Body of pancreas (tissue), 4 donors: ENCODE measurements at regions not wholly inside any gene's neighbourhood (a gene's known extent, or its start where the extent isn't known, plus 50 kb on each side); places are given as distances from the start of the nearest gene placed in this dataset.

ENCODE experiments used
- ATAC-seq: fragments of 150-250 bp; one replicate; pipeline ENCODE4 v1.9.1; 2016
- DNase-seq, 4 donors: peaks; one replicate each; pipeline ENCODE4 v3.0.0-alpha.2; 2019
- H3K27ac ChIP-seq, 4 donors: fragments of 200-600 bp; sonication (generic); 1 replicate in 3 of 4; 2 replicates in 1 of 4; pipeline versions ENCODE4 v1.5.1 to v1.6.1; 2016 to 2019; ENCODE audit warnings: mild to moderate bottlenecking in 1 of 4, mixed read lengths in 1 of 4, moderate library complexity in 1 of 4
- H3K27me3 ChIP-seq, 2 donors: fragments of 200-600 bp; sonication (generic); one replicate each; pipeline ENCODE4 v1.6.0; 2016; ENCODE audit warnings: mild to moderate bottlenecking in 1 of 2
- H3K36me3 ChIP-seq, 2 donors: fragments of 200-600 bp; sonication (generic); replicated peaks in 1 of 2; 2 replicates each; pipeline ENCODE4 v1.5.1; 2016; ENCODE audit warnings: low read depth in 2 of 2; ENCODE audit not compliant: insufficient read depth in 1 of 2
- H3K4me1 ChIP-seq: fragments of 200-600 bp; sonication (generic); one replicate; pipeline ENCODE4 v1.6.0; 2016
- H3K4me3 ChIP-seq, 2 donors: fragments of 200-600 bp; sonication (generic); 1 replicate in 1 of 2; 2 replicates in 1 of 2; pipeline ENCODE4 v1.5.1; 2016 to 2019
- H3K9me3 ChIP-seq, 3 donors: fragments of 200-600 bp; sonication (generic); 1 replicate in 2 of 3; 2 replicates in 1 of 3; pipeline ENCODE4 v1.5.1; 2016
- CTCF ChIP-seq, 7 experiments: fragments of 450-650 bp in 4 of 7; fragments of 200-600 bp in 3 of 7; sonication (generic) in 3 of 7; IDR thresholded peaks; one replicate each; pipeline ENCODE4 v1.5.1; 2016 to 2019; ENCODE audit warnings: antibody characterized with exemption in 7 of 7
- POLR2A ChIP-seq, 3 donors: fragments of 450-650 bp; IDR thresholded peaks; one replicate each; pipeline ENCODE4 v1.6.1; 2016; ENCODE audit warnings: antibody characterized with exemption in 3 of 3, mild to moderate bottlenecking in 2 of 3
- WGBS, 2 donors: methylation state at CpG; one replicate each; pipeline ENCODE4 v1.1.5; 2017; 5-methylcytosine and 5-hydroxymethylcytosine counted together
- intact Hi-C: fragments of 100-400 bp; cut with DNase I; formaldehyde crosslinking; loops from one replicate; pipeline ENCODE4 v1.15.1; 2023

DNA sequence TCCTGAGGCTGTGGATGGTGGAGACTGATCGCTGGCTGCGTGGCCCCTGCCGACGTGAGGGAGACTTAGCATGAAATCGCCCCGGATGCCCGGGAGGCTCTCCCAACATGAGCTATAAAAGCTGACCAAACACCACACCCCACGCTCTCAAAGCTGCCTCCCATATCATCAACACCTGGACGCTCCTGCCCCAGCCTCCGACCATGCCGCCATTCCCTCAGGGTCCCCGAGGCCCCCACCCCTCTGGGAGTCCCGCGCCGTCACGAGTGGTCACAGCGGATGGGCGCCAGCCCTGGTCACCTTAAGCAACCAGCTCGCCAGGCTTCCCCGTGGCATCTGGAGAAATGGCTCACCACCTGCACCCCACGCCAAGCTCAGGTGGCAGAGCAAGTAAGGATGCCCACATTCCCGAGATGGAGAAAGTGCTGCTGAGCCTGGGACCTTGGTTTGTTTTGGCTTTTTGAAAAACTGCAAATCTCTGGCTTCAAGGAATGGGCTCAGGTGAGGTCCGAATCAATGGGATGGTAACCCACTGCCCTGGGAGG lies 196.0 kb downstream of the MED10 start:
- 66 to 67% methylated on average over 22 of the region's 23 CpGs for WGBS, 2 donors
- TF ChIP-seq CTCF (IDR thresholded peaks at IDR 0.05) (no peak), POLR2A (IDR thresholded peaks at IDR 0.05) (no peak)
- DNase-seq = no peak
- H3K27me3 ChIP-seq = no peaks in the 10 kb centered on the region
- no peaks in the 10 kb centered on the region for H3K36me3 ChIP-seq
- no peak overlapping the region for H3K4me3 ChIP-seq
- H3K4me1 ChIP-seq = no peaks in the 10 kb centered on the region
- ATAC-seq = no peak
- no peak overlapping the region for H3K27ac ChIP-seq
- H3K9me3 ChIP-seq = no peaks in the 10 kb centered on the region
- intact Hi-C loops = no loop called here

DNA sequence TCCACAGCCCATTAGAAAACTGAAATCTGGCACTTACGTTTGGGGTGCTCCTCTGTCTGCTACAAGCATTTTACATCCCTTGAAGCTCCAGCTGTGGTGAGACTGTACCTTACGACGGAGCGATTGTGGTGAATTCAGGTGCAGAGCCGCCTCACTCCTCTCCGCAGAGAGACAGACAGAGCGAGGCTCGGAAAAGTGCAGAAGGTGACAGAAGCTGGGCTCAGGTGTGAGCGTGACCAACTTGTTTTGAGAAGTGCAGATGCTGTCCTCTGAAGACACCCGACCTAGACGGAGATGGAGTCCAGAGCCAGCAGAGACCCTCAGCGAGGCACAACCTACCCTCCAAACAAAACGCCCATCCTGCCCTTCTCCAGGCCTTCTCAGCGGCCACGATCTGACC lies 196.5 kb downstream of the MED10 start:
- H3K9me3 ChIP-seq = no peaks in the 10 kb centered on the region
- ATAC-seq = no peak
- H3K27me3 ChIP-seq = no peaks in the 10 kb centered on the region
- no peak for DNase-seq
- intact Hi-C loops = no loop called here
- WGBS, 2 donors = 68 to 75% methylated on average over 4 to 15 of the region's 15 CpGs
- H3K4me3 ChIP-seq = no peak overlapping the region
- H3K4me1 ChIP-seq = no peaks in the 10 kb centered on the region
- H3K27ac ChIP-seq = no peak overlapping the region
- no peak for TF ChIP-seq CTCF (IDR thresholded peaks at IDR 0.05)
- no peak for TF ChIP-seq POLR2A (IDR thresholded peaks at IDR 0.05)
- no peaks in the 10 kb centered on the region for H3K36me3 ChIP-seq

DNA sequence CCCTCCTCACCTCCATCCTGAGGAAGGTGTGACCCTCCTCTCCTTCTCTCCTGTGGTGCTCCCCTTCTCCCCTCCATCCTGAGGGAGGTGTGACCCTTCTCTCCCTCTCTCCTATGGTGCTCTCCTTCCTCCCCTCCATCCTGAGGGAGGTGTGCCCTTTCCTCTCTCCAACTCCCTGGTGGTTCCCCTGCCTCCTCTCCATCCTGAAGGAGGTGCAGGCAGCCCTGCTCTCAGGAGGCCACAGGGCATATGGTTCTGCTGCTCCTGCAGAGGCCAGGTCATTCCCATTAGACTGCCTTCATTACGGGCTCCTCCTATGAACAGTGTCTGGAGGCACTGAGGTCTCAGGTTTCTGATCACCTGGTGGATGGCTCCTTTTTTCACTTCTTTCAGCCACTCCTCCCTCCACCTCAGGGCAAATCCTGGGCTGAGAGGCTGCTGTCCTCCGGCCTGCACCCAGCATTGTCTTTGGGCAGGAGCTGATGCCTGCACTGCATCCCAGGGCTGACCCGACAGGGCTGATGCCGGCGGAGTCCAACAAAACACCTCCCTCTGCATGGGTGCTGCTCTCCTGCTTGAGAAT lies 197.1 kb downstream of the MED10 start:
- intact Hi-C loops = no loop called here
- no peak for TF ChIP-seq POLR2A (IDR thresholded peaks at IDR 0.05)
- TF ChIP-seq CTCF (IDR thresholded peaks at IDR 0.05) = no peak
- 44 to 45% methylated on average over 5 of the region's 5 CpGs for WGBS, 2 donors
- no peaks in the 10 kb centered on the region for H3K9me3 ChIP-seq
- H3K4me3 ChIP-seq = no peak overlapping the region
- DNase-seq = no peak
- H3K27ac ChIP-seq = no peak overlapping the region
- no peaks in the 10 kb centered on the region for H3K4me1 ChIP-seq
- ATAC-seq = no peak
- no peaks in the 10 kb centered on the region for H3K36me3 ChIP-seq
- no peaks in the 10 kb centered on the region for H3K27me3 ChIP-seq

DNA sequence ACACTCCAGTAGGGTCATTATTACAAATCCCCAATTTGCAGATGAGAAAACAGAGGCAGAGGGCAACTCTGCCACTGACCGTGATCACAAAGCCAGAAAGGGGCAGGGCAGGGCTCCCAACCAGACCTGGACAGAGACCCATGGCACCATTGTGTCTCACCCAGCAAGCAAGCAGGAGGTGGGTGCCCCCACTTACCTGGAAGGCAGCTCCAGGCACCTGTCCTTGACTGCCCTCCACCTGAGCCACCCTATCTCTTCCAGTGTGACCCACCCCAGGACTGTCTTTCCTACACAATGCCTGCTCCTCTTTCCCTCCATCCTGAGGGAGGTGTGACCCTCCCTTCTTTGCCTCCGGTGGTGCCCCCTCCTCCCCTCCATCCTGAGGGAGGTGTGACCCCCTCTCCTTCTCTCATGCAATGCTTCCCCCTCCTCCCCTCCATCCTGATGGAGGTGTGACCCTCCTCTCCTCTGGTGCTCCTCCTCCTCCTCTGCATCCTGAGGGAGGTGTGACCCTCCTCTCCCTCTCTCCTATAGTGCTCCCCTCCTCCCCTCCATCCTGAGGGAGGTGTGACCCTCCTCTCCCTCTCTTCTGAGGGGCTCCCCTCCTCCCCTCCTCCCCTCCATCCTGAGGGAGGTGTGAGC lies 198.0 kb downstream of the MED10 start:
- intact Hi-C loops = no loop called here
- H3K27me3 ChIP-seq = no peaks in the 10 kb centered on the region
- H3K9me3 ChIP-seq = no peaks in the 10 kb centered on the region
- DNase-seq = no peak
- TF ChIP-seq POLR2A (IDR thresholded peaks at IDR 0.05) = no peak
- TF ChIP-seq CTCF (IDR thresholded peaks at IDR 0.05) = no peak
- 52 to 55% methylated on average over 2 of the region's 2 CpGs for WGBS, 2 donors
- no peak overlapping the region for H3K4me3 ChIP-seq
- no peaks in the 10 kb centered on the region for H3K4me1 ChIP-seq
- no peaks in the 10 kb centered on the region for H3K36me3 ChIP-seq
- ATAC-seq = no peak
- no peak overlapping the region for H3K27ac ChIP-seq
